ENCODE measurements at regions not wholly inside any gene's neighbourhood (a gene's known extent, or its start where the extent isn't known, plus 50 kb on each side); places are given as distances from the start of the nearest gene placed in this dataset.
A peak's percentile ranks its signal among the peaks of the same experiment; 100 is the strongest.

DNA sequence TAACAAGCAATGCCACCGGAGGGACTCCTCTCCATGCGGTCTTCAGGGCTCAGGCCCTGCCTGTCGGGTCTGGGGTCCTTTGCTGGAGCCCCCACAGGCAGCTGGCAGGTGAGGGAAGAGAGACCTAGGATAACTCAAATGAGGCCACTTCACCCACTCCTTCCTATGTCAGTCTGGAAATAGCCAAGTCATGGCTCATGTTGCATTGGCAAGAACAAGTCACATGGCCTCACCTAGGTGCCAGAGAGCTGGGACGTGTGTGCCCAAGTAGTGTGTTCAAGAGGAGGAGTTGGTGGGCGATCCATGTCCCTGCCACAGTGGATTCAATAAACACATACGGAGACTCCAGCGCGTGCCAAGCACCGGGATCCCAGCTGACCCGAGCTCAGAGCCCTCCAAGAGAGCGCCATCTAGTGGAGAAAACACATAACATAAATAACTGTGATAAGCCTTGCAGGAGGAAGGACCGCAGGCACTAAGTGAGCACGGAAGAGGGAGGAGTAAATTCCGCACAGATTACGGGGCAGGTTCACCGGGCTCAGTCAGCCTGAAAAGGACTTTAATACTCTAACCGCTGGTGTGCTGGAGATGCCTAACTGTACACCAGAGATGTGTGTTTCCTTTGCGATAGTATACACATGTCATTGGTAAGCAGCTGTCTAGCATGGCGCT lies 580.8 kb downstream of the CCDC171 start:
- DNase-seq (ENCODE audit: low read depth): peak; percentile 32

DNA sequence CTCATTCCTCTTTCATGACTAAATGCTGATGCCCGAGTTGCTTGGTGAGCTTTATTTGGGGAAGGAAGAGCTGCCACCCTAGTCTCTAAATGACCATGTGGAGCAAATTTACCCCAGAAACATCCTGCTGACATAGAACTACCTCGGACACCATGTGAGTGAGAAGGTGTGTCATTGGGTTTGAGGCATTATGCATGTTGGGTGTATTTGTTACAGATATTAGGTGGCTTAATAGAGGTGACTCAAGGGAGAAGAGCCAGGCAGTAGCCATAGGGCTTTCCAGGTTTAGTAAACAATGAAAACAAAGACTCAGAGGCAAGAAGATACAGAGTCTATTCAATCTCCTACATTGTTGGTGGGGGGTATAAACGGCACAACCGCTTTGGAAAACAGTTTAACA lies 581.5 kb downstream of the CCDC171 start:
- DNase-seq (ENCODE audit: low read depth): no peak

DNA sequence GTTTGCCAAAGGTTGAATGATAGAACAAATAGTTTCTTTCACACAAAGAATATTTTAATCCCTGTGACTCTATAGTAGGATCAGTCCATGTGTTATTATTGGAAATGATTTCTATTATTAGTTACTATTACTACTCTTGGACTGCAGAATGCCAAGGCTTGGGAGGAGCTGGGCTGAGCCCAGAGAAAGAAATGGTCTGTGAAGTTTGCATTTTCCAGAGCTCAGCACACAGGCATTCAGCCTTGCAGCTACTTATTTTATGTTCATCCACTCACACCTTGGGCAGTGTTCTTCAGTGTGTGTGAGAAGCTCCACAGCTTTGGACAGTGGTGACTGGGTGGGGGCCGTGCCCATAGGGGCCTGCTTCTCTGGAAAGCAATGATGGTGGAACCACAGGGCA lies 583.1 kb downstream of the CCDC171 start:
- DNase-seq (ENCODE audit: low read depth): no peak

DNA sequence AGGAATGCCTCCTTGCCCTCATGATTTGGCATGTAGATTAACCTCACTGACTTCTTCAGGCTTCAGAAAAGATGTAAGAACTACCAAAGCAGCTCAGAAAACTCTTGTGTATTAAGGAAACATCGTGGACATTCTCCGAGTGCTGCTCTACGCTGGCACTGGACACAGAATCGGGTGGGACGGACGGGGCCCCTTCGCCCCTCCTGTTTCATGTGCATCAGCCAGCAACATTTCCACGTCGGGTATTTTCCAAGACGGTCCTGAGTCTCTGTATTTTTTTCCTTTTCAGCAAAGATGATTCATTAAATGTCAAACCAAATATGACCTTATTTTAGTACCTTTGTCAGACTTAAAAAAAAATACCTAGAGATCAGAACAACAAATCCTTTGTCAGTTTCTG lies 583.6 kb downstream of the CCDC171 start:
- no peak for DNase-seq (ENCODE audit: low read depth)

DNA sequence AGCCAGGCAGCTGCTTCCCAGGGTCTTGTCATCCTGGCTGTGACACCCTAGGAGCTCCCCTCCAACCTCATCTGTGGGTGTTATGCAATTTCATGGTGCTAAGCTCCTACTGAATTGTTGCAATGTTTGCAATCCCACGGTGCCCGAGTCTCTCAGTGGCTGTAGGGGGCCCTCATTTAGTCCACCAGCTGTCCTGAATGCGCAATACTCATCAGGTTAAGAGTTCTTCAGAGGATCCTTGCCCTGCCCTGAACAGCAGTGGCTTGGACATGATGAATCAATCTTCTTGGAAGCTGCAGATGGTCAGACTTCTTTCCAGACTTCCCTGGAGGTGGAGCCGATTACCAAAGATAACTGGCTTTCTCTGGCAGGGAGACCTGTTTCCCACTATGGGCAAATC lies 584.1 kb downstream of the CCDC171 start:
- peak; percentile 48 for DNase-seq (ENCODE audit: low read depth)

DNA sequence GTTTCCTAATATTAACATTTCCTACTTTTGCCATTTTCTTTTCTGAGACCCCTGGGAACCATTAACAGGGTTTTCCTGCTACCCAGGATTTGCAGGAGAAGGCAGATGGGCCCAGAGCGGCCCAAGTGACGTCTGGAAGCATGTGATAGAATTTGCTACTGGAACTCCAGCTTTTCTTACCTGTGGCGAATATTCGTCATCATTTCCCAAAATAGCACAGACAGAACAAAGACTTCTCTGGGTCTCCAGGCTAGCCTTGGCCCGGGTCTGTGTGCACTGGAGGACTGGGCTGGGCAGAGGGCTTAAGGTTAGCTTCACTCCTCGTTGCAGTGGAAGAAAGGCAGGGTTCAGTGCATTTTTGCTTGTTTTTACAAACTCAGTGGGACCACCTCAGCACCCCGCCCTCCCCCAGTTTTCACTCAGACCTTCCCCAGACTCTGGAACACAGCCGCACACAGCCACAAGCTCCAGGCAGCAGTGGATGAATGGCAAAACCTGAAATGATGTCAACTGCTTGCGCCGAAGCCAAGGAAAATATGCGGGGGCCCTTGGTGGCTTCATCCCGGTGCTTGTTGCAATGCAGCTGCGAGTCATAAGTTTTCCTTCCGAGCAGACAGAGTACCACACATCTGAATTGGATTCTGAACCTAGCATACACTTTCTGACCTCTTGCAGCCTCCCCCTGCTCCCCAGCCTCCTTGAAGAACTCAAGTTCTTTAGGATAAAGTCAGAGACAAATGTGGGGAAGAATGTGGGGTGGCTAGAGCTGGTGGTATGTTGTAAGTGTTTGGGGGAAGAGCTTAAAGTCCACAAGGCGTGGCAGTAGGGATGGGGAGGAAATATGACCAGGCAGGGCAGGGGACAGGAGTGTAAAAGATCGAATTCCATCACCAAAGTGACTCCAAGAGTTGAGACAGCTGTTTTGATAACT lies 586.0 kb downstream of the CCDC171 start:
- DNase-seq (ENCODE audit: low read depth): peak; percentile 33

DNA sequence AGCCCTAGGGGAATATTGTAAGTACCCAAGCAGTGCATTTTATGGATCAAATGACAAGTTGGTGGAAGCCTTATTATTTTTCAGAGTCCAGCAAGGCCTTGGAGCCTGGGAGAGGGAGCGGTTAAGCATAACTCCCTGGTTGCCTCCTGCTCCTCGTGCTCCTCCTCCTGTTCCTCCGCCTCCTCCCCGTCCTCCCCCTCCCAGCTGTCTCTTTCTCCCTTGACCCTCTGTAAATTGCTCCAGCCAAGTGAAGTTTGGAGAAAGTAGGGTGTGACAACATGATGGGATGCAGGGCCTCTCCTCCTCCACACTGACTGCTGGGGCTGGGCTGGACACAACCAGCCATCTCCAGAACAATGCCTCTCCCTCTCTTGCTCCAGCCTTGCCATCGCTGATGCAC lies 586.9 kb downstream of the CCDC171 start:
- no peak for DNase-seq (ENCODE audit: low read depth)

DNA sequence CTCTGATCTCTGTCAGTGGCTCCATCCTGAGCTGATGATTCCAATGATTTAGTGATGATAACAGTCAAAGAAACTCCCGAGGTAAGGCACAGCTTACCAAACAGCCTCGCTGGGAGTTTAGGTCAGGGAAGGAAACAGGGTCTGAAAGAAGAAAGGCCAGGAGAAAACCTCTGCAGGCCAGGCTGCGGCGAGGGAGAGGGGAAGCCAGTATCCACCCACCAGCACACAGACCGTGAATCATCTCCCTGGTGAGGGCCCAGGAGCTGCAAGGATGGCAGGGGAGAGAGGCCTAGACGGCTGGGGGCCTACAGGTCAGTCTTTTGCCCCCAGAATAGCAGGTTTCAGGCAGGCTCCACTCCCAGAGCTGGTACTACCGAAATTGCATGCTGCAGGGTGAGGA lies 590.5 kb downstream of the CCDC171 start:
- DNase-seq (ENCODE audit: low read depth): no peak

DNA sequence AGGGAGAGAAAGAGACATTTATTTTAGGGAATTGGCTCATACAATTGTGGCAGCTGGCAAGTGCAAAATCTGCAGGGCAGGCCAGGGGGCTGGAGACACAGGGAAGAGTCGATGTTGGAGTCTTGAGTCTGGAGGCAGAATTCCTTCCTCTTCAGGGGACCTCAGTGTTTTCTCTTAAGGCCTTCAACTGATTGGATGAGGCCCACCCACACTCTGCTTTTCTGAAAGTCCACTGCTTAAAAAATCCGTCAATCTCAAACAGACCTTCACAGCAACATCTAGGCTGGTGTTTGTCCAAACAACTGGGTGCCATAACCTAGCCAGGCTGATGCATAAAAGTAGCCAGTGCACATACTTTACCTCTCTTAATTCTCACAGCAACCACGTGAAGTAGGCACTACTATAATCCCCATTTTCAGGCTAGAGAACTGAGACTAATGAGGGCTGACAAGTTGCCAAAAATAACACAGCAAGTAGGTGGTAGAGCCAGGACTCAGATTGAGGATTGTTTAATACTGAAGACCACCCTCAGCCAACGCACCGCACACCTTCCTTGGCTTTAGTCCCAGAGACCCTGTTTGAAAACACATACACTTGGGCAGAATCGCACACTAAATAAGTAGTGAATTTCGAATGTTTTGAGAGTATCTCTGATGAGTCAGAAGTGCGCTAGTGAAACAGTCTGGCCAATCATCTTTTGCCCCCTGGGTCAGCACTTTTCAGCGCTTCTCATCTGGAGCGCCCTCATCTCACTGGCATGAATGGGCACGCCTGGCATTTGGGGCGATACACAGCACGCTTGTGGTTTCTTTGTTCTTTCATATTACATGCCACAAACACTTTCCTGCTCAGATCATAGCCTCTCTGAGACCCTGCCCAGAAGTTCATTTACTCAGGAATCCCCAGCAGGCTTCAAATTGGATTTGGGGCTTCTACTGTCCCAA lies 591.4 kb downstream of the CCDC171 start:
- DNase-seq (ENCODE audit: low read depth): no peak

DNA sequence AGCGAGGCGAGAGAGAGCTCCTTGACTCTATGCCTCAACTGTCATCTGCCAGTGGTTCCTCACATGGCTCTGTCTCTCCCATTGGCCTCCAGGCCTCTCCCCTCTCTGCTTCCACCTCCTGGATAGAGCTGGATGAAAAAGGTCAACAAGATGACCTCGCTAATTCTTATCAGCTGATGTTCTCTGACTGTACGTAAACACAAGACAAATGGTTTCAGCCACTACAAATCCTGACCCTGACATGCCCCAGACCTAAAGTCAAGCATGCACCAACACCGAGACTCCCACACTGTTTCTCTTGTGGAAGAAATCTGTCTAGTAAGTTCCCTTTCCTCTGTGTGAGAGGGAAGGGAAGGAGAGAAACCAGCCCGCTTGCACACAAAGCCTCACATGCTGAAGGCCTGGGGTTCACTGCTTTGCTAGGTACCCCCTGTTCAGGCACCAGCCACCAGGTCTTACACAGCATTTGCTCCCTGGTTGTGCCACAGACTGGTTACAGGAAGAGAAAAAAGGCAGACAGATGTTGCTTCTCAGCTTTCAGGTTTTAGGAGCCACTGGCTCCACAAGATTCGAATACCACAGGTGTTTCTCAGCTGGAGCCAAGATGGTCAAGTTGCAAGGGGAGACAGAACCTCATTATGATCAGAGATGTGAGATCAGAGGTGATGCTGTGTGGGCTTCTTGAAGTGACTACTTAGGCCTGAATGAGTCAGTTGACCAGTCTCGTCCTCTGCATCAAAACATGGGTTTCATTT lies 592.5 kb downstream of the CCDC171 start:
- DNase-seq (ENCODE audit: low read depth): no peak

DNA sequence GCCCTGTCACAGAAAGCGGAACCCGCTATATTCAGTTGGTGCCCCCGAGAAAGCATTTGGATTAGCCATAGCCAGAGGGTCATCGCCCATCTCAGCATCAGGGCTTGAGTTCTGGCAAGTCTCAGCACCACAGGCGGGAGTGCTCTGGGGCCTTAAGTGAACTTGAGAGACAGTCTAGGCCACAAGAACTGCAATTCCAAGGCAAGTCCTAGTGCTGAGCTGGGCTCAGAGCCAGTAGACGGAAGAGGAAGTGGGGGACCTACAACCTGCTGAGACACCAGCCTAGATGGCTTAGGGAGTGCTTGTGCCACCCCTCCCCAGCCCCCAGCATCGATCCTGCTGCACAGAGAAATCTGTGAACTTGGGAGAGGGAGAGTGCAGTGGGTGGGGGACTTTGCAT lies 594.9 kb downstream of the CCDC171 start:
- no peak for DNase-seq (ENCODE audit: low read depth)

DNA sequence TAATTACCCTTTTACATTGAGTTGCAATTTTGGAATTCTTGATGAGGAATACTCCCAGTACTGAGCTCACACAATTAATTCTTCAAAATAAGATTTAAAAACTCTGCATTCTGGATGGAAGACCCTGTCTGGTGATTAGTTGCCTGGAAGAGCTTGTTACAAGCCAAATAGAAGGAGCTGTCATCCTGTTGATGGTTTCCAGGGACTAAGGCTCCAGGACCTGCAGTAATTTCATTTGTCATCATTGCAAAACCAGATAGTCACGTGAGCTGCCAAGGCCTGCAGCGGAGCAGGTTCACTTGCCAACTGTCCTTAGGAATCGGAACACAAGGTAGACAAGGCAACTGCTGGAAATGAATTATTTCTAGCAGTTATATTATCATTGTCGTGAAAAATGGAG lies 597.7 kb downstream of the CCDC171 start:
- no peak for DNase-seq (ENCODE audit: low read depth)

DNA sequence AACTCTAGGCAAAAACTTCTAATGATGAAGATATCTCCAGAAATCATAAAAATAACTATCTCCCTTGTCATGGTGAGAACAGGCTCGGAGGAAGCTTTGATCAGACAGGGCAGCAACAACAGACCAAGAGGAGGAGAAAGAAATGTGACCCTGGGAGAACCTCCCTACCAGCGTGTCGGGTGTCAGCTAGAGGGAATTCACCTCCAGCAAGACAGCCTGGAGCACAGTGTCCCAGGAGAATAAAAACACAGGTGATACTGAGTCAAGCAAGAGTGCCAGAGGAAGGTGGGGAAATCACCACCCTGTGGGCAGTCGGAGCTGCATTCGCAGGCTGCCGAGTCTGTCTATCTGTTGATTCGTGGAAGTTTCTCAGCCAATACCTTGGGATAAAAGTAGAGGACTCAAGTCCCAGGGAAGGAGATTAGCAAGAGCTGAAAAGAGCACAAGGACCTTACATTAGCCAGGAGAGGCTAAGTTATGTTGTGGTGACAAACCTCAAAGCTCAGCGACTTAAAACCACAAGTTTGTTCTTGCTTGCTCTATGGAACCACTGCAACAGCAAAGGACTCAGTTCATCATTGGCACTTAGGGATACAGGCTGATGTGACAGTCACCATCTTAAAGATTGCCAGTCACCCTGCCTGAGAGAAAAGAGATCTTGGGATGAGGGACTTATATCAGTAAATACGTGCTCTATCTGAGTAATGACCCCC lies 598.3 kb downstream of the CCDC171 start:
- no peak for DNase-seq (ENCODE audit: low read depth)

DNA sequence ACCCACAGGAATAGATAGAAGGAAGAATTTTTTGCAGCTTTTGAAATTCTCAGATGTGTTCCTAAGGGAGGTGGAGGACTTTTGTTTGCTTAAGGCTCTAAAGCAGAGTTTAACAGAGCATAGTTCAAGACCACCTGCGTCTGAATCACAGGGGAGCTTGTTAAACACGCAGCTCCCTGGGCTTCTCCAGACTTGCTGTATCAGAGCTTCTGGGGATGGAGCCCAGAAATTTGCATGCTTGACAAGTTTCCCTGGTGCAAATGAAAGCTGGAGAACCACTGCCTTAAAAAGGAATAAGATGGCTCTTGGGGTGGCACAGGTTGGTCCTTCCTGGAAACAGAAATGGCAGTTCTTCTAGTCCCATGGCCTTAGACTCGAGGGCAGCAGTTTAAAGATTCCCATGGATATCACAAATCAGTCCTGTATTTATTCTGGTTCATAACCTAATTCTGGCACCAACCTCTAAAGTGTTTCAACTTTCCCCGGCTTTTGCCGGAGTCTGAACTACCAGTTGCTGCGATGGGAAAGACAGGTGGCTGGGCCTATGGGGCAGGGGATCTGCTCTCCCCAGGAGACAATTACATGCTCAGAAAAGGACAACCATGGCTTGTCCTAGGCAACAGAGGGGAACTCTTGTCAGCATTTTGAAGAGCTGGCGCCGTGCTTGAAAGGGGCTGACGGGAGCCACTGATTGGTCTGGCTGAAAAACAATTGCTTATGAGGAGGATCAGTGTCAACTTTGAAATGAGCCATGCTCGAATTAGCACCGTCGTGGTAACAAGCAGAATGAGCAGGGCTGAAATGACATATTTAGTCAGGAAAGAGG lies 599.6 kb downstream of the CCDC171 start:
- DNase-seq (ENCODE audit: low read depth): no peak

DNA sequence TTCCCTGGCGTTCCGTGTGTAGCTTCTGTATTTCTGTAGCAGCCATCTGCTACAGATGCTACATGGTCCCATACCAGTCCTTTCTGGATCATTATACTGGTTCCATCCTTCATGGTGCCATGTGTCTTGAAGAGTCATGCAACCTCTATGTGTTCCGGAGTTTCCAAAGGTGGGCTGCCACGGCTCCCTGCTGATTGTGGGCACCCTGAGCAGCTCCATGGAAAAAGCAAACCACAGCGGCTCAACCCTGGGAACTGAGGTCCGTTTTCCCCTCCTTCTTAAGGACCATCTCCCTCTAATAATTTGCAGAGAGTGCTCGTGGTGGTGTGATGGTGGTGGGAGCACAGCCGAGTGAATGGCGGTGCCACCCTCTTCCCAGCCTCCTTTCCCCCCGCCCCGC lies 600.4 kb downstream of the CCDC171 start:
- no peak for DNase-seq (ENCODE audit: low read depth)

DNA sequence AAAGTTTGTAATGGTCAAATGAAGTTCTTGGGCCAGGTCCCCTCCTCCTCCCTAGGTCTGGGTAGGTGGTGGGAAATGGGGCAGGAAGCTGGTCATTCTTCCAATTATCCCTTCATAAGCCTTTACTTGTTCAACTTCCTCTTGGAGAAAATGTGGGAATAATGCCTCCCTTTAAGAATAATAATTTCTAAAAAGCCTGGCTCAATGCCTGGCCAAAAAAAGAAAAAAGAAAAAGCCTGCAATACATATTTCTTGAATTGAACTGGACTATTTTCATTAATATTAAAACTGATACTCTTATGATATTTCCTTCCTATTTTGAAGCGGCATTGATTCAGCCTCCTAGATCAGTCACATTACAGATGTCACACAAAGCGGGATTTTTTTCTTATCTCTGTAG lies 600.9 kb downstream of the CCDC171 start:
- DNase-seq (ENCODE audit: low read depth): no peak

DNA sequence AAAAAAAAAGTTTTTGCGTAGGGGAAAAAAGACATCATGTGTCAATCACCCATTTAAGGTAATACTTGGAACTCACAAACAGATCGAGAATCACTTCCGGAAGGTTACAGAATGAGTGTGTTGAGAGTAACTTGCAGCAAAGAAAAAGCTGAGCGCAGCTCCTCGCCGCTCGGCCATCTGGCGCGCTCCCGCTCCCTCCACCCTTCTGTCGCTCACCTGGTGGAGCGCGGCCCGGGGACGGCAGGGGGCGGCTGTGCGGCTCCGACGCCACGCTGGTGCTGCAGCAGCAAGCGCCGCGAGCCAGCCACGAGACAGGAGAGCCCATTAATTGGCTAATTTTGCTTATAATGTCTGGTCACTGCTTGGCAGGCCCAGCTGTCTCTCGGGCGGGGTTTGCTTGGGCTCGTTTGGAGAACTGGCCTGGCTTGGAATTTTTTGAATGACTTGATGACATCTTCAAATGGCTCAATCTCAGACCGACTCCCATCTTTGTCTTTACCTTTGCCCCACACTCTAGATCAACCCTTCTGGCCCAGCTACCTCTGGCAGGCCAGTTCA lies 601.8 kb downstream of the CCDC171 start:
- no peak for DNase-seq (ENCODE audit: low read depth)

DNA sequence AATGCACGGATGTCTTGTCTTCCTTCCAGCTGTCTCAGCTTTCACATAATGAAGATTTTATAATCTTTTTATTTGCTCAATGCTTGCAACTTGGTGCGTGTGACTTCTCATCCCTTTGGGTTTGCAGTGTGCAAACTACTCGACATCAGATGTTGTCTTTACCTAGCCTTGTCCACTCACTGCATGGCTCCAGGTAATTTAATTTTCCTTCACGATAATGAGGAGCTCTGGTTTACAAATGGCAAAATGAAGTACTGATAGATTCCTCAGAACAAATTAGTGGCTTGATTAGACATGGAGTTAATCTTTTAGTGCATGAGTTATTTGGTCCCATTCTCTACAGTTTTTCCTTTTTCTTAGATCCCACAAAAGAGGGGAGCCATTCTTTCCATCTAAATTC lies 603.0 kb downstream of the CCDC171 start:
- no peak for DNase-seq (ENCODE audit: low read depth)

DNA sequence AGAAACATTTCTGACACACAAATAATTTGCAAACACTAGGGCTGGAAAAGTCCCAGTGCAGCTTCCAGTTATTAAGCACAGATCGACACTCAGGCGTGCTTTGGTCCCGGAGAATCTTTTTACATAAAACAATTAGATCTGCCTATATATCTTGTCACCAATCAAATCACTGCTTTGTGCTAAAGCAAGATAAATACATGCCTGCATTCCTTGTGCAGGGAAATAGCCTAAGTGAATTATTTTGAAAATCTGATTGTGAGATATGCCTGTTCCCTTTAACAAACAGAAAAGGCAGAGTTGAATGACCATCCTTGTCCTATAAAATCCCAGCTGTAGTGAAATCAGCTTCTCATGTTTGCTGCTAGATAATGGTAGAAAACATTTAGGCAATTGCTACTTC lies 604.4 kb downstream of the CCDC171 start:
- no peak for DNase-seq (ENCODE audit: low read depth)

DNA sequence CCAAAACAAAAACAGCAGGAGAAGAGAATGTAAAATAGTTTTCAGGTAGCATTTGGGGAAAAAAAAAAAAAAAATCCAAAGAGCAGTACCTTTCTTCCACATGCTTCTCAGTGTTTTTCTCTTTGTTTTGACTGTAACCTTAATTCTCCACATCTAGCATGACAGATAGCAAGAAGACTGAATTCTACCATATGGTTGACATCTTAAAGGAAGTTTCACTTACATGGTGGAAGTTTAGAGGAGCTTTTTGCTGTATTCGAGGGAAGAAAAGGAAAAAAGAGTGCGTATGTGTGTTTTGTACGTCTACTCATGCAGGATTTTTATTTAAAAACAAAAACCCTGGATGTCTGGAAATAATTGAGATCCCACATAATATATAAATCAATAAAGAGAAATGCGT lies 604.8 kb downstream of the CCDC171 start:
- no peak for DNase-seq (ENCODE audit: low read depth)

Data from GM04504 (cell line).